Uterus (tissue), 2 donors: ENCODE measurements at regions not wholly inside any gene's neighbourhood (a gene's known extent, or its start where the extent isn't known, plus 50 kb on each side); places are given as distances from the start of the nearest gene placed in this dataset.
"Not testable (repeated sequence)": the region's sequence is repeated elsewhere in the genome, so short reads cannot be mapped to it uniquely, and the experiment has no call there.

Experiments used
- CTCF ChIP-seq, 4 experiments: fragments of 200-600 bp in 2 of 4; fragments of 450-650 bp in 2 of 4; sonication (generic) in 2 of 4; IDR thresholded peaks; one replicate each; pipeline ENCODE4 v1.5.1; 2016 to 2019; ENCODE audit warnings: antibody characterized with exemption in 4 of 4, mild to moderate bottlenecking in 2 of 4, moderate library complexity in 1 of 4
- POLR2A ChIP-seq, 2 donors: fragments of 450-650 bp; IDR thresholded peaks; one replicate each; pipeline ENCODE4 v1.6.1; 2016; ENCODE audit warnings: antibody characterized with exemption in 2 of 2, mild to moderate bottlenecking in 1 of 2, moderate library complexity in 1 of 2

- TF ChIP-seq CTCF, POLR2A (IDR thresholded peaks at IDR 0.05): not testable (repeated sequence)
Measured at GRCh38 chr3:167018591-167019111, 361.4 kb downstream of the ZBBX start.
